Activated B cell treated with CpG ODN at 0.5 μM for 24 hours (primary cell): ENCODE measurements at regions not wholly inside any gene's neighbourhood (a gene's known extent, or its start where the extent isn't known, plus 50 kb on each side); places are given as distances from the start of the nearest gene placed in this dataset.
"Not testable (repeated sequence)": the region's sequence is repeated elsewhere in the genome, so short reads cannot be mapped to it uniquely, and the experiment has no call there.

ENCODE experiments used
- ATAC-seq: fragments of 200-7000 bp; cut with Tn5 transposase; one replicate; pipeline ENCODE4 v1.10.0; 2021; ENCODE audit warnings: low read depth, mild to moderate bottlenecking, moderate library complexity
- CTCF ChIA-PET: fragments of 350-600 bp; sonication (Branson Sonifier 250); formaldehyde crosslinking; loops from one replicate; lab custom pipeline; 2021; ENCODE audit warnings: antibody characterized with exemption; lab: Charles Lee
- POLR2A ChIA-PET: fragments of 350-600 bp; sonication (Branson Sonifier 250); formaldehyde crosslinking; loops from one replicate; lab custom pipeline; 2021; ENCODE audit warnings: antibody characterized with exemption; lab: Charles Lee
- DNase-seq: peaks from one replicate; pipeline ENCODE4 v3.0.0; 2022
- H3K27ac Mint-ChIP-seq: one replicate; pipeline ENCODE4 v1.8.0; 2020; ENCODE audit warnings: mixed read lengths
- H3K27me3 Mint-ChIP-seq: one replicate; pipeline ENCODE4 v1.8.0; 2021; ENCODE audit warnings: mixed read lengths
- H3K36me3 Mint-ChIP-seq: one replicate; pipeline ENCODE4 v1.8.0; 2021; ENCODE audit warnings: low read depth, mixed read lengths
- H3K4me1 Mint-ChIP-seq: one replicate; pipeline ENCODE4 v1.8.0; 2021; ENCODE audit warnings: mixed read lengths
- H3K4me3 Mint-ChIP-seq: one replicate; pipeline ENCODE4 v1.8.0; 2020; ENCODE audit warnings: mild to moderate bottlenecking, mixed read lengths
- H3K9me3 Mint-ChIP-seq: one replicate; pipeline ENCODE4 v1.8.0; 2020; ENCODE audit warnings: mixed read lengths
- intact Hi-C: fragments of 100-400 bp; cut with micrococcal nuclease; formaldehyde crosslinking; loops from one replicate; pipeline ENCODE4 v1.15.1; 2024
- TF ChIP-seq, protein P1 (sequence below): fragments of 200-600 bp; IDR thresholded peaks from one replicate; pipeline ENCODE4 v1.8.0; 2022; ENCODE audit warnings: antibody characterized with exemption, mild to moderate bottlenecking

DNA sequence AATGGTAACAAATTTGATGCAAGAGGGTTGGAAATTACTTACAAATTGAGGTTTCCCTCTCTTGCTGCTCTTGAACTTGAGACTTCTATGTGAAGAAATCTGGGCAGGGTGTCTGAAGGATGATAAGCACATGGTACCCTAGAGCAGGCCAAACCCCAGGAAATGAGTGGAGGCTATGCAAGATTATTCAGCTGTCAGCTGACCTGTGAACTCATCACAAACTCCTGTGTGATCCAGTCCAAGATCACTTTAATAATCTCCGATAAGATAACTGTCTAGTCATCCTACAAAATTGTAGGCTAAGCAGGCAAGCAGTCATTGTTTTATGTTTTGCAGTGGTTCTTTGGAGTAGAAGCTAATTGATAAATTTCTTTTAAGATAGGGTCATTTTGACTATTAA lies 213.1 kb downstream of the BTBD3 start:
- H3K36me3 Mint-ChIP-seq, result no peaks in the 10 kb centered on the region
- no peak overlapping the region for H3K4me3 Mint-ChIP-seq
- POLR2A ChIA-PET, result no interaction called here
- CTCF ChIA-PET, result no interaction called here
- TF ChIP-seq, protein P1, sequence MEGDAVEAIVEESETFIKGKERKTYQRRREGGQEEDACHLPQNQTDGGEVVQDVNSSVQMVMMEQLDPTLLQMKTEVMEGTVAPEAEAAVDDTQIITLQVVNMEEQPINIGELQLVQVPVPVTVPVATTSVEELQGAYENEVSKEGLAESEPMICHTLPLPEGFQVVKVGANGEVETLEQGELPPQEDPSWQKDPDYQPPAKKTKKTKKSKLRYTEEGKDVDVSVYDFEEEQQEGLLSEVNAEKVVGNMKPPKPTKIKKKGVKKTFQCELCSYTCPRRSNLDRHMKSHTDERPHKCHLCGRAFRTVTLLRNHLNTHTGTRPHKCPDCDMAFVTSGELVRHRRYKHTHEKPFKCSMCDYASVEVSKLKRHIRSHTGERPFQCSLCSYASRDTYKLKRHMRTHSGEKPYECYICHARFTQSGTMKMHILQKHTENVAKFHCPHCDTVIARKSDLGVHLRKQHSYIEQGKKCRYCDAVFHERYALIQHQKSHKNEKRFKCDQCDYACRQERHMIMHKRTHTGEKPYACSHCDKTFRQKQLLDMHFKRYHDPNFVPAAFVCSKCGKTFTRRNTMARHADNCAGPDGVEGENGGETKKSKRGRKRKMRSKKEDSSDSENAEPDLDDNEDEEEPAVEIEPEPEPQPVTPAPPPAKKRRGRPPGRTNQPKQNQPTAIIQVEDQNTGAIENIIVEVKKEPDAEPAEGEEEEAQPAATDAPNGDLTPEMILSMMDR, result no peak
- H3K27ac Mint-ChIP-seq, result no peak overlapping the region
- intact Hi-C loops, result no loop called here
- no peaks in the 10 kb centered on the region for H3K4me1 Mint-ChIP-seq
- DNase-seq (no peak), ATAC-seq (no peak)
- no peaks in the 10 kb centered on the region for H3K9me3 Mint-ChIP-seq
- no peaks in the 10 kb centered on the region for H3K27me3 Mint-ChIP-seq

DNA sequence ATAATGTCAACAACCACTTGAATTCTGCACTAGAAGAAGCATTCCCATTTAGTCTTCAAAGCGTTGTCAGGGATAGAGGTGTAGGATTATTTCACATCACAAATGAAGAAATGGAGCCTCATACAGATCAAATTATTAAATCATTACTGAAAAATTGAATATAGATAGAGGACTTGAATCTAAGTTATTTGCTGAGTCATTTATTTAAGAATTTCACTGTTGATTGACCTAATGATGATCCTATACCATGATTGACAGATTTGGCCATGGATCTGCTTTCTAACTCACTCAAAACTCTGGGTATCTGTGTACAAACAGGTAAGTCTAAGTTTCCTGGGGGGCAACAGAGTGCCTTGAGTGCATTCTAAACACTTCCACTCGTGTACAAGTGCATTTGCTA lies 215.9 kb downstream of the BTBD3 start:
- TF ChIP-seq, protein P1, result no peak
- H3K27me3 Mint-ChIP-seq, result no peaks in the 10 kb centered on the region
- ATAC-seq (no peak), DNase-seq (no peak)
- POLR2A ChIA-PET, result no interaction called here
- CTCF ChIA-PET, result no interaction called here
- H3K4me1 Mint-ChIP-seq, result no peaks in the 10 kb centered on the region
- no peak overlapping the region for H3K27ac Mint-ChIP-seq
- H3K36me3 Mint-ChIP-seq, result no peaks in the 10 kb centered on the region
- no peak overlapping the region for H3K4me3 Mint-ChIP-seq
- peaks cover 9% of the 10 kb centered on the region for H3K9me3 Mint-ChIP-seq
- intact Hi-C loops, result no loop called here

DNA sequence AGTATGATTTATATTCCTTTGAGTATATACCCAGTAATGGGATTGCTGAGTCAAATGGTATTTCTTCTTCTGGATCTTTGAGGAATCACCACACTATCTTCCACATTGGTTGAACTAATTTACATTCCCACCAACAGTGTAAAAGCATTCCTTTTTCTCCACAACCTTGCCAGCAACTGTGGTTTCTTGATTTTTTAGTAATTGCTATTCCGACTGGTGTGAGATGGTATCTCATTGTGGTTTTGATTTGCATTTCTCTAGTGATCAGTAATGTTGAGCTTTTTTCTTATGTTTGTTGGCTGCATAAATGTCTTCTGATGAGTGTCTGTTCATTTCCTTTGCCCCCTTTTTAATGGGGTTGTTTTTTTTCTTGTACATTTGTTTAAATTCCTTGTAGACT lies 228.3 kb downstream of the BTBD3 start:
- H3K27me3 Mint-ChIP-seq, ATAC-seq, H3K9me3 Mint-ChIP-seq, H3K36me3 Mint-ChIP-seq, H3K27ac Mint-ChIP-seq, H3K4me1 Mint-ChIP-seq, H3K4me3 Mint-ChIP-seq, CTCF ChIA-PET, DNase-seq, POLR2A ChIA-PET, intact Hi-C loops: not testable (repeated sequence)

DNA sequence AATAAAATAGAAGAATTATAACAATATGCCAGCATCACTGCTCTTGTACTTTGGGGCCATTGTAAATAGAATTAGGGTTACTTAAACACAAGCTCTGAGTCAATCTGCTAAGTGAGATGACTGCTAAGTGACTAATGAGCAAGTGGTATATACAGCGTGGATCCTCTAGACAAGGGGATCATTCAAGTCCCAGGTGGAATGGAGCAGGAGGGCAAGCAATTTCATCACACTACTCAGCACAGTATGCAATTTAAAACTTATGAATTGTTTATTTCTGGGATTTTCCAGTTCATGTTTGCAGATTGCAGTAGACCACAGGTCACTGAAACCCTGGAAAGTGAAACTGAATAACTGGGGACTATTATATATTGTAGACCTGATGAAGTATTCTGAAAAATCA lies 235.3 kb downstream of the BTBD3 start:
- no peaks in the 10 kb centered on the region for H3K36me3 Mint-ChIP-seq
- no peaks in the 10 kb centered on the region for H3K4me1 Mint-ChIP-seq
- H3K27me3 Mint-ChIP-seq, result no peaks in the 10 kb centered on the region
- ChIA-PET POLR2A (no interaction called here), CTCF (no interaction called here)
- peaks cover 5% of the 10 kb centered on the region for H3K9me3 Mint-ChIP-seq
- TF ChIP-seq, protein P1, result no peak
- intact Hi-C loops, result no loop called here
- DNase-seq (no peak), ATAC-seq (no peak)
- H3K4me3 Mint-ChIP-seq, result no peak overlapping the region
- no peak overlapping the region for H3K27ac Mint-ChIP-seq

DNA sequence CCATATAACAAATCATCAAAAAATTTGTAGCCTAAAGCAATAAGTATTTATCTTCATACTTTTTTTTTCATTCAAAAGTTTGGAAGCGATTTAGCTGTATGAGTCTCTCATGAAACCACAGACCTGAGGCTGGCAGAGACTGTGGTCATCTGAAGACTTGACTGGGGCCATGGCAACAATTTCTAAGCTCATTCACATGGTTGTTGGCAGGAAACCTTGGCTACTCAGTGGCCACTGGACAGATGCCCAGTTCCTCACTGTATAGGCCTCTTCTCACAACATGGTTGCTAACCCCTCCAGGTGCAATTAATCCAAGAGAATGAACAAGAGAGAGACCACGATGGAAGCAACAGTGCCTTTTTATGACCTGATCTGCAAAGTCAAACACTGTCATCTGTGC lies 235.9 kb downstream of the BTBD3 start:
- H3K27me3 Mint-ChIP-seq, result no peaks in the 10 kb centered on the region
- ChIA-PET CTCF (no interaction called here), POLR2A (no interaction called here)
- no peak overlapping the region for H3K27ac Mint-ChIP-seq
- intact Hi-C loops, result no loop called here
- ATAC-seq (no peak), DNase-seq (no peak)
- peaks cover 5% of the 10 kb centered on the region for H3K9me3 Mint-ChIP-seq
- TF ChIP-seq, protein P1, result no peak
- H3K4me3 Mint-ChIP-seq, result no peak overlapping the region
- H3K36me3 Mint-ChIP-seq, result no peaks in the 10 kb centered on the region
- no peaks in the 10 kb centered on the region for H3K4me1 Mint-ChIP-seq

DNA sequence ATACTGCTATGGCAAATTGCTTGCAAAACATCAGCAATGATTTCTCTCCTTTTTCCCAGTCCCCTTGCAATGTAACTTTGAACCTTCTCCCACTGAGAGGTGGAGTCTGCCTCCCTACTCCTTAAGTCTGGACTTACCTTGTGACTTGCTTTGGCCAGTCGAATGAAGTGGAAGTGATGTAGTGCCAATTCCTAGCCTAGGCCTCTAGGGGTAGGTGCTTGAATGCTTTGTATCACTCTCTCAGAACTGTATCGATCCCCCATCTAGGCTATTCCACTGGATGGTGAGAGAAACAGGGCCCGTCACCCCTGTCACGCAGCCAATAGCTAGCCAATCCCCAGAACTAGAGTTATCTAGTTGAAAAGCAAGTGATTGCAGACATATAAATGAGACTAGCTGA lies 238.6 kb downstream of the BTBD3 start:
- CTCF ChIA-PET, result no interaction called here
- intact Hi-C loops, result no loop called here
- H3K4me1 Mint-ChIP-seq, result no peaks in the 10 kb centered on the region

More for the DNA sequence above, 238.6 kb downstream of the BTBD3 start:
- H3K9me3 Mint-ChIP-seq, result peaks cover 5% of the 10 kb centered on the region
- no peaks in the 10 kb centered on the region for H3K36me3 Mint-ChIP-seq
- DNase-seq (no peak), ATAC-seq (no peak)
- TF ChIP-seq, protein P1, result no peak
- no peaks in the 10 kb centered on the region for H3K27me3 Mint-ChIP-seq
- no peak overlapping the region for H3K27ac Mint-ChIP-seq
- H3K4me3 Mint-ChIP-seq, result no peak overlapping the region
- POLR2A ChIA-PET, result no interaction called here
